GM18907 (cell line): ENCODE measurements at regions not wholly inside any gene's neighbourhood (a gene's known extent, or its start where the extent isn't known, plus 50 kb on each side); places are given as distances from the start of the nearest gene placed in this dataset.
"Not testable (repeated sequence)": the region's sequence is repeated elsewhere in the genome, so short reads cannot be mapped to it uniquely, and the experiment has no call there.

Experiments
- ATAC-seq: cut with Tn5 transposase; IDR thresholded peaks from one replicate; pipeline ENCODE4 v1.9.1; 2021; ENCODE audit warnings: mild to moderate bottlenecking, moderate library complexity; ENCODE audit not compliant: unreplicated experiment

- no peak for ATAC-seq
Observed at GRCh38 chr7:27032839-27033238, 63.0 kb downstream of the HOXA1 start.

GRCh38 chr7:27031289-27032172, 64.3 kb downstream of the HOXA1 start:
- peak; percentile 74 for ATAC-seq

GRCh38 chr7:27030393-27031050, 65.3 kb downstream of the HOXA1 start:
- no peak for ATAC-seq

- no peak for ATAC-seq
Observed at GRCh38 chr7:27025270-27025669, 70.5 kb downstream of the HOXA1 start.

- no peak for ATAC-seq
Observed at GRCh38 chr7:27010068-27010467, 85.7 kb downstream of the HOXA1 start.

- ATAC-seq, result no peak
Observed at GRCh38 chr7:27000496-27000895, 95.3 kb downstream of the HOXA1 start.

- ATAC-seq, result not testable (repeated sequence)
Observed at GRCh38 chr7:26998284-26998683, 97.5 kb downstream of the HOXA1 start.

- ATAC-seq, result no peak
Observed at GRCh38 chr7:26995666-26996065, 100.1 kb downstream of the HOXA1 start.

GRCh38 chr7:26993816-26994810, 101.7 kb downstream of the HOXA1 start:
- no peak for ATAC-seq

- ATAC-seq, result no peak
Observed at GRCh38 chr7:26992670-26993069, 103.1 kb downstream of the HOXA1 start.

- no peak for ATAC-seq
Observed at GRCh38 chr7:26991796-26992195, 104.0 kb downstream of the HOXA1 start.

- ATAC-seq, result no peak
Observed at GRCh38 chr7:26989897-26990670, 105.7 kb downstream of the HOXA1 start.

GRCh38 chr7:26988836-26989374, 106.9 kb downstream of the HOXA1 start:
- ATAC-seq, result no peak

- no peak for ATAC-seq
Observed at GRCh38 chr7:26987338-26987737, 108.5 kb downstream of the HOXA1 start.

- ATAC-seq, result no peak
Observed at GRCh38 chr7:26978146-26978545, 113.8 kb upstream of the SKAP2 start.

- no peak for ATAC-seq
Observed at GRCh38 chr7:26976840-26977239, 112.5 kb upstream of the SKAP2 start.

- ATAC-seq, result not testable (repeated sequence)
Observed at GRCh38 chr7:26971924-26972323, 107.5 kb upstream of the SKAP2 start.

GRCh38 chr7:26965724-26966123, 101.3 kb upstream of the SKAP2 start:
- ATAC-seq, result no peak

- ATAC-seq, result no peak
Observed at GRCh38 chr7:26964156-26964808, 99.9 kb upstream of the SKAP2 start.
